ENCODE measurements at regions not wholly inside any gene's neighbourhood (a gene's known extent, or its start where the extent isn't known, plus 50 kb on each side); places are given as distances from the start of the nearest gene placed in this dataset.

GRCh38 chr1:218728898-218729565, 383.9 kb downstream of the TGFB2 start:
- no peaks in the 10 kb centered on the region for H3K27me3 ChIP-seq (ENCODE audit: insufficient read depth, low read depth, severe bottlenecking)
- H3K9me3 ChIP-seq (ENCODE audit: severe bottlenecking): no peaks in the 10 kb centered on the region
- no peak overlapping the region for H3K4me3 ChIP-seq (ENCODE audit: low read depth, low read length)
- no peak overlapping the region for H3K27ac ChIP-seq
- no peak for DNase-seq
- no peaks in the 10 kb centered on the region for H3K36me3 ChIP-seq
- TF ChIP-seq, protein P1, sequence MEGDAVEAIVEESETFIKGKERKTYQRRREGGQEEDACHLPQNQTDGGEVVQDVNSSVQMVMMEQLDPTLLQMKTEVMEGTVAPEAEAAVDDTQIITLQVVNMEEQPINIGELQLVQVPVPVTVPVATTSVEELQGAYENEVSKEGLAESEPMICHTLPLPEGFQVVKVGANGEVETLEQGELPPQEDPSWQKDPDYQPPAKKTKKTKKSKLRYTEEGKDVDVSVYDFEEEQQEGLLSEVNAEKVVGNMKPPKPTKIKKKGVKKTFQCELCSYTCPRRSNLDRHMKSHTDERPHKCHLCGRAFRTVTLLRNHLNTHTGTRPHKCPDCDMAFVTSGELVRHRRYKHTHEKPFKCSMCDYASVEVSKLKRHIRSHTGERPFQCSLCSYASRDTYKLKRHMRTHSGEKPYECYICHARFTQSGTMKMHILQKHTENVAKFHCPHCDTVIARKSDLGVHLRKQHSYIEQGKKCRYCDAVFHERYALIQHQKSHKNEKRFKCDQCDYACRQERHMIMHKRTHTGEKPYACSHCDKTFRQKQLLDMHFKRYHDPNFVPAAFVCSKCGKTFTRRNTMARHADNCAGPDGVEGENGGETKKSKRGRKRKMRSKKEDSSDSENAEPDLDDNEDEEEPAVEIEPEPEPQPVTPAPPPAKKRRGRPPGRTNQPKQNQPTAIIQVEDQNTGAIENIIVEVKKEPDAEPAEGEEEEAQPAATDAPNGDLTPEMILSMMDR (IDR thresholded peaks at IDR 0.05; ENCODE audit: low read depth, low read length): no peak

GRCh38 chr1:218735436-218736032, 390.4 kb downstream of the TGFB2 start:
- DNase-seq: no peak
- no peaks in the 10 kb centered on the region for H3K36me3 ChIP-seq
- no peak overlapping the region for H3K4me3 ChIP-seq (ENCODE audit: low read depth, low read length)
- H3K27ac ChIP-seq: no peak overlapping the region
- TF ChIP-seq, protein P1 (IDR thresholded peaks at IDR 0.05; ENCODE audit: low read depth, low read length): no peak
- no peaks in the 10 kb centered on the region for H3K27me3 ChIP-seq (ENCODE audit: insufficient read depth, low read depth, severe bottlenecking)
- no peaks in the 10 kb centered on the region for H3K9me3 ChIP-seq (ENCODE audit: severe bottlenecking)

DNA sequence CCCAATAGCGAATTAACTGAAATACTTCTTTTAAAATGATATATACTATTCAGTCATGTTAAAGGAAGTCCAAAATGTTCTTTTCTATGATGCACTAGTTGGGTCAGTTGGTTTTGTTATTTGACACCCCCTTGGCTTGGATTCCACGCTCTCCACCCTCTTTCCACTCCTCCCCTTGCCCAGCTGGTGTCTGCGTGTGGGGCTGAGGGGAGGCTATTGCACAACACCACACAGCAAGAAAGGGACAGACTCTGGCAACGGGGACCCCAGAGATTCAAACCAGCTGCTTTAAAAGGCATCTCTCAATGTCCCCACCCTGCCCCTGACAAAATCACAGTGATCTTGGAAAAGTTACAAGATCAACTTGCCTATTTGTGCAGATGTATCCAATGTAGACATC, 394.3 kb downstream of the TGFB2 start:
- Histone ChIP-seq H3K36me3 (no peaks in the 10 kb centered on the region), H3K27ac (no peak overlapping the region), H3K27me3 (ENCODE audit: insufficient read depth, low read depth, severe bottlenecking) (no peaks in the 10 kb centered on the region), H3K4me3 (ENCODE audit: low read depth, low read length) (no peak overlapping the region), H3K9me3 (ENCODE audit: severe bottlenecking) (no peaks in the 10 kb centered on the region)
- TF ChIP-seq, protein P1 (IDR thresholded peaks at IDR 0.05; ENCODE audit: low read depth, low read length): no peak
- no peak for DNase-seq

DNA sequence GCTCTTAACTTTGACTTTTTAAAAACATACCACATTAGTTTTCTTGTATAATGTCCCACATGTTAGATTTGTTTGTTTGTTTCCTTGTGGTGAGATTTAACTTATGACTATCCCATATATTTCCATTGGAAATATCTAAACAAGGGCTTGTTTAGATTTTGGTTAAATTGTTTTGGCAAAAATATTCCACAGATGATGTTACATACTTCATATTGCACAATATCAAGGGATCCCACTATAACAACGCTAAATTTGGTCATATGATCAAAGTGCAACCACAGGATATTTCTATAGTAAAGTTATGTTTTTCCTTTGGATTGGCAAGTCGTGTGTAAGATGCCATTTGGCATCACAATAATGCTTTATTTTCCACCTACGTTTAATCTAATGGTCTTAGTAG, 396.7 kb downstream of the TGFB2 start:
- Histone ChIP-seq H3K27ac (no peak overlapping the region), H3K36me3 (no peaks in the 10 kb centered on the region), H3K9me3 (ENCODE audit: severe bottlenecking) (no peaks in the 10 kb centered on the region), H3K4me3 (ENCODE audit: low read depth, low read length) (no peak overlapping the region), H3K27me3 (ENCODE audit: insufficient read depth, low read depth, severe bottlenecking) (no peaks in the 10 kb centered on the region)
- TF ChIP-seq, protein P1 (IDR thresholded peaks at IDR 0.05; ENCODE audit: low read depth, low read length): no peak
- no peak for DNase-seq

- Histone ChIP-seq H3K9me3 (ENCODE audit: severe bottlenecking) (no peaks in the 10 kb centered on the region), H3K4me3 (ENCODE audit: low read depth, low read length) (no peak overlapping the region), H3K27ac (no peak overlapping the region), H3K27me3 (ENCODE audit: insufficient read depth, low read depth, severe bottlenecking) (no peaks in the 10 kb centered on the region), H3K36me3 (no peaks in the 10 kb centered on the region)
- TF ChIP-seq, protein P1 (IDR thresholded peaks at IDR 0.05; ENCODE audit: low read depth, low read length): no peak
- no peak for DNase-seq
Observed at GRCh38 chr1:218742467-218743262, 397.5 kb downstream of the TGFB2 start.
